ENCODE measurements at regions not wholly inside any gene's neighbourhood (a gene's known extent, or its start where the extent isn't known, plus 50 kb on each side); places are given as distances from the start of the nearest gene placed in this dataset.

DNA sequence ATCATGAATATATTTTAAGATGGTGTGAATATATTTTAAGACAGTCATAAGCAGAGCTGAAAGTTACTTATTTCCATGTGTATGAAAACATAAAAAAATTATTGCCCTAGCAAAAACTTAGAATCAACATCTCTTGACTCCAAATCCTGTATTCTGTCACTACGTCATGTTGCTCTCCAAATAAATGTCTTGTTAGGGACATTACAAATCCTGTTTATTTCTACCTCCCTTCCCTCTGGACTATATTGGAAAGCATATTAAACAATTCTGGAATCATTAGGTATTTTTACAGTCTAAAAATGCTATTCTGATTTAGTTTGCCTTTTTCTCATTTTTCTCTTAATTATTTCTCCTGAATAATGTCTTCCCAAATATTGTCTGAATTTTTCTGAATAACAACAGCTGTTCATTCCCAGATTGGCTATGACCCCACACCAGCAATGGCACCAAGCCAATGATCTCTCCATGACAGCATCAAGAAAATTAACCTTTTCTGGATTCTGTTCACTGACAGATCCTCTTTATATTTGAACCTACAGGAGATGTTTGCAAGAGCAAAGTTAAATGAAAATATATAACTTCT is 523.1 kb downstream of the IQCM start:
- TF ChIP-seq, protein P1, sequence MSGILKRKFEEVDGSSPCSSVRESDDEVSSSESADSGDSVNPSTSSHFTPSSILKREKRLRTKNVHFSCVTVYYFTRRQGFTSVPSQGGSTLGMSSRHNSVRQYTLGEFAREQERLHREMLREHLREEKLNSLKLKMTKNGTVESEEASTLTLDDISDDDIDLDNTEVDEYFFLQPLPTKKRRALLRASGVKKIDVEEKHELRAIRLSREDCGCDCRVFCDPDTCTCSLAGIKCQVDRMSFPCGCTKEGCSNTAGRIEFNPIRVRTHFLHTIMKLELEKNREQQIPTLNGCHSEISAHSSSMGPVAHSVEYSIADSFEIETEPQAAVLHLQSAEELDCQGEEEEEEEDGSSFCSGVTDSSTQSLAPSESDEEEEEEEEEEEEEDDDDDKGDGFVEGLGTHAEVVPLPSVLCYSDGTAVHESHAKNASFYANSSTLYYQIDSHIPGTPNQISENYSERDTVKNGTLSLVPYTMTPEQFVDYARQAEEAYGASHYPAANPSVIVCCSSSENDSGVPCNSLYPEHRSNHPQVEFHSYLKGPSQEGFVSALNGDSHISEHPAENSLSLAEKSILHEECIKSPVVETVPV (CRISPR knock-in tag; IDR thresholded peaks at IDR 0.05), result no peak
- TF ChIP-seq CSDC2 (CRISPR knock-in tag; IDR thresholded peaks at IDR 0.05), result no peak
- TF ChIP-seq, protein P2, sequence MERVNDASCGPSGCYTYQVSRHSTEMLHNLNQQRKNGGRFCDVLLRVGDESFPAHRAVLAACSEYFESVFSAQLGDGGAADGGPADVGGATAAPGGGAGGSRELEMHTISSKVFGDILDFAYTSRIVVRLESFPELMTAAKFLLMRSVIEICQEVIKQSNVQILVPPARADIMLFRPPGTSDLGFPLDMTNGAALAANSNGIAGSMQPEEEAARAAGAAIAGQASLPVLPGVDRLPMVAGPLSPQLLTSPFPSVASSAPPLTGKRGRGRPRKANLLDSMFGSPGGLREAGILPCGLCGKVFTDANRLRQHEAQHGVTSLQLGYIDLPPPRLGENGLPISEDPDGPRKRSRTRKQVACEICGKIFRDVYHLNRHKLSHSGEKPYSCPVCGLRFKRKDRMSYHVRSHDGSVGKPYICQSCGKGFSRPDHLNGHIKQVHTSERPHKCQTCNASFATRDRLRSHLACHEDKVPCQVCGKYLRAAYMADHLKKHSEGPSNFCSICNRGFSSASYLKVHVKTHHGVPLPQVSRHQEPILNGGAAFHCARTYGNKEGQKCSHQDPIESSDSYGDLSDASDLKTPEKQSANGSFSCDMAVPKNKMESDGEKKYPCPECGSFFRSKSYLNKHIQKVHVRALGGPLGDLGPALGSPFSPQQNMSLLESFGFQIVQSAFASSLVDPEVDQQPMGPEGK (CRISPR knock-in tag; IDR thresholded peaks at IDR 0.05; ENCODE audit: borderline replicate concordance), result no peak
- TF ChIP-seq ZNF565 (CRISPR knock-in tag; conservative IDR thresholded peaks at IDR 0.05; ENCODE audit: low read depth), result no peak
- no peak for TF ChIP-seq OSR1 (CRISPR knock-in tag; IDR thresholded peaks at IDR 0.05)
- TF ChIP-seq RARB (CRISPR knock-in tag; IDR thresholded peaks at IDR 0.05), result no peak
- TF ChIP-seq TOX (CRISPR knock-in tag; IDR thresholded peaks at IDR 0.05; ENCODE audit: borderline replicate concordance), result no peak
- no peak for ATAC-seq

DNA sequence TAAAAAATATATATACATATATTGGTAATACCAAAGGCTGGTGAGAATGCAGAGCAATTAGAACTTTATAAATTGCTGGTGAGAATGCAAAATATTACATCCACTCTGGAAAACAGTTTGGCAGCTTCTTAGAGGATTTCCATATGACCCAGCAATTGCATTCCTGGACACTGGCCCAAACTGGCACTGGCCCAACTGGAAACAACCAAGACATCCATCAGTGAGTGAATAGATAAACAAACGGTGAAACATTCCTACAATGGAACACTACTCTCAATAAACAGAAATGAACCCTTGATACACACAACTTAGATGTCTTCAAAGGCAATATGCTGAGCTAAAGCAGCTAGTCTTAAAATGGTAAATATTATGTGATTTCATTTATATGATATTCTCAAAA is 524.2 kb downstream of the IQCM start:
- ATAC-seq, result no peak
- TF ChIP-seq TCF4 (CRISPR knock-in tag; IDR thresholded peaks at IDR 0.05; ENCODE audit: borderline replicate concordance), result no peak
- TF ChIP-seq TOX (CRISPR knock-in tag; IDR thresholded peaks at IDR 0.05; ENCODE audit: borderline replicate concordance), result no peak
- TF ChIP-seq ISL1 (CRISPR knock-in tag; IDR thresholded peaks at IDR 0.05), result peak; percentile 41; the same call in 1 of the 2 replicates
- no peak for TF ChIP-seq ARNTL (CRISPR knock-in tag; IDR thresholded peaks at IDR 0.05; ENCODE audit: borderline replicate concordance, low read depth)
- TF ChIP-seq, protein P1 (CRISPR knock-in tag; IDR thresholded peaks at IDR 0.05), result no peak
- no peak for TF ChIP-seq RARB (CRISPR knock-in tag; IDR thresholded peaks at IDR 0.05)
- no peak for TF ChIP-seq ZNF565 (CRISPR knock-in tag; conservative IDR thresholded peaks at IDR 0.05; ENCODE audit: low read depth)
- TF ChIP-seq ZFP30 (CRISPR knock-in tag; IDR thresholded peaks at IDR 0.05), result no peak

DNA sequence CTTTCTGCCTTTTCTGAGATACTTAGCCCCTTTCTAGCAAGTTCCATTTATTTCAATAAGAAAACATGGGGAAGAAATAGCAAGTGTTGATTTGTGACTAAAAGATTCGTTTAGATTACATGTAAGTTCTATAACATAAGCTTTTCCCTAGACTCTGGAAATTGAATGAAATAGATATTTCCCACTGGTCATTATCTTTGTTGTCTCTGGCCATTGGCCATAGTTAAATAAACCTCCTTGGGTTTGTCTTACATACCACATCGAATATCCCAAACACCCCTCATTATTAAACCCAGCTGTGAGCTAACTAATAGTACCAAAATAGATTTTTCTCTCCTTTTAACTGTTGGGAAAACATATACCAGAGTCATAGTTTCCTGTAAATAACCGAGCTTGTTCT is 534.8 kb downstream of the IQCM start:
- ATAC-seq, result no peak
- no peak for TF ChIP-seq CSDC2 (CRISPR knock-in tag; IDR thresholded peaks at IDR 0.05)
- no peak for TF ChIP-seq ZC3H10 (CRISPR knock-in tag; IDR thresholded peaks at IDR 0.05)
- no peak for TF ChIP-seq ZNF8 (CRISPR knock-in tag; IDR thresholded peaks at IDR 0.05)
- TF ChIP-seq, protein P2 (CRISPR knock-in tag; IDR thresholded peaks at IDR 0.05; ENCODE audit: borderline replicate concordance), result no peak
- no peak for TF ChIP-seq PPARA (CRISPR knock-in tag; IDR thresholded peaks at IDR 0.05; ENCODE audit: borderline replicate concordance)
- TF ChIP-seq ZNF70 (CRISPR knock-in tag; IDR thresholded peaks at IDR 0.05), result no peak
- TF ChIP-seq, protein P3, sequence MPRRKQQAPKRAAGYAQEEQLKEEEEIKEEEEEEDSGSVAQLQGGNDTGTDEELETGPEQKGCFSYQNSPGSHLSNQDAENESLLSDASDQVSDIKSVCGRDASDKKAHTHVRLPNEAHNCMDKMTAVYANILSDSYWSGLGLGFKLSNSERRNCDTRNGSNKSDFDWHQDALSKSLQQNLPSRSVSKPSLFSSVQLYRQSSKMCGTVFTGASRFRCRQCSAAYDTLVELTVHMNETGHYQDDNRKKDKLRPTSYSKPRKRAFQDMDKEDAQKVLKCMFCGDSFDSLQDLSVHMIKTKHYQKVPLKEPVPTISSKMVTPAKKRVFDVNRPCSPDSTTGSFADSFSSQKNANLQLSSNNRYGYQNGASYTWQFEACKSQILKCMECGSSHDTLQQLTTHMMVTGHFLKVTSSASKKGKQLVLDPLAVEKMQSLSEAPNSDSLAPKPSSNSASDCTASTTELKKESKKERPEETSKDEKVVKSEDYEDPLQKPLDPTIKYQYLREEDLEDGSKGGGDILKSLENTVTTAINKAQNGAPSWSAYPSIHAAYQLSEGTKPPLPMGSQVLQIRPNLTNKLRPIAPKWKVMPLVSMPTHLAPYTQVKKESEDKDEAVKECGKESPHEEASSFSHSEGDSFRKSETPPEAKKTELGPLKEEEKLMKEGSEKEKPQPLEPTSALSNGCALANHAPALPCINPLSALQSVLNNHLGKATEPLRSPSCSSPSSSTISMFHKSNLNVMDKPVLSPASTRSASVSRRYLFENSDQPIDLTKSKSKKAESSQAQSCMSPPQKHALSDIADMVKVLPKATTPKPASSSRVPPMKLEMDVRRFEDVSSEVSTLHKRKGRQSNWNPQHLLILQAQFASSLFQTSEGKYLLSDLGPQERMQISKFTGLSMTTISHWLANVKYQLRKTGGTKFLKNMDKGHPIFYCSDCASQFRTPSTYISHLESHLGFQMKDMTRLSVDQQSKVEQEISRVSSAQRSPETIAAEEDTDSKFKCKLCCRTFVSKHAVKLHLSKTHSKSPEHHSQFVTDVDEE (CRISPR knock-in tag; IDR thresholded peaks at IDR 0.05), result no peak
- TF ChIP-seq, protein P4, sequence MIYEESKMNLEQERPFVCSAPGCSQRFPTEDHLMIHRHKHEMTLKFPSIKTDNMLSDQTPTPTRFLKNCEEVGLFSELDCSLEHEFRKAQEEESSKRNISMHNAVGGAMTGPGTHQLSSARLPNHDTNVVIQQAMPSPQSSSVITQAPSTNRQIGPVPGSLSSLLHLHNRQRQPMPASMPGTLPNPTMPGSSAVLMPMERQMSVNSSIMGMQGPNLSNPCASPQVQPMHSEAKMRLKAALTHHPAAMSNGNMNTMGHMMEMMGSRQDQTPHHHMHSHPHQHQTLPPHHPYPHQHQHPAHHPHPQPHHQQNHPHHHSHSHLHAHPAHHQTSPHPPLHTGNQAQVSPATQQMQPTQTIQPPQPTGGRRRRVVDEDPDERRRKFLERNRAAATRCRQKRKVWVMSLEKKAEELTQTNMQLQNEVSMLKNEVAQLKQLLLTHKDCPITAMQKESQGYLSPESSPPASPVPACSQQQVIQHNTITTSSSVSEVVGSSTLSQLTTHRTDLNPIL (CRISPR knock-in tag; IDR thresholded peaks at IDR 0.05; ENCODE audit: low read depth), result no peak
- TF ChIP-seq TOX (CRISPR knock-in tag; IDR thresholded peaks at IDR 0.05; ENCODE audit: borderline replicate concordance), result no peak
- TF ChIP-seq, protein P1 (CRISPR knock-in tag; IDR thresholded peaks at IDR 0.05), result no peak
- TF ChIP-seq ZFP30 (CRISPR knock-in tag; IDR thresholded peaks at IDR 0.05), result no peak
- no peak for TF ChIP-seq RARB (CRISPR knock-in tag; IDR thresholded peaks at IDR 0.05)
- no peak for TF ChIP-seq OSR1 (CRISPR knock-in tag; IDR thresholded peaks at IDR 0.05)
- no peak for TF ChIP-seq TCF4 (CRISPR knock-in tag; IDR thresholded peaks at IDR 0.05; ENCODE audit: borderline replicate concordance)
- TF ChIP-seq ESRRG (CRISPR knock-in tag; IDR thresholded peaks at IDR 0.05), result no peak
- TF ChIP-seq ISL1 (CRISPR knock-in tag; IDR thresholded peaks at IDR 0.05), result no peak
